CD4-positive, alpha-beta T cell treated with Interleukin-21 for 1 hour (primary cell): ENCODE measurements at regions not wholly inside any gene's neighbourhood (a gene's known extent, or its start where the extent isn't known, plus 50 kb on each side); places are given as distances from the start of the nearest gene placed in this dataset.
"Not testable (repeated sequence)": the region's sequence is repeated elsewhere in the genome, so short reads cannot be mapped to it uniquely, and the experiment has no call there.

Experiments
- DNase-seq: peaks from one replicate; pipeline ENCODE4 v3.0.0-alpha.2; 2020

- DNase-seq: no peak
Measured at GRCh38 chr17:72175787-72176515, 55.1 kb downstream of the SOX9 start.

GRCh38 chr17:72176516-72176851 lies 55.7 kb downstream of the SOX9 start:
- DNase-seq: no peak

- DNase-seq: no peak
Measured at GRCh38 chr17:72176951-72177660, 56.3 kb downstream of the SOX9 start.

GRCh38 chr17:72177738-72178137 lies 56.9 kb downstream of the SOX9 start:
- DNase-seq: no peak

GRCh38 chr17:72182371-72182873 lies 61.6 kb downstream of the SOX9 start:
- DNase-seq: no peak

GRCh38 chr17:72183194-72183685 lies 62.4 kb downstream of the SOX9 start:
- no peak for DNase-seq

- no peak for DNase-seq
Measured at GRCh38 chr17:72184805-72185204, 64.0 kb downstream of the SOX9 start.

- no peak for DNase-seq
Measured at GRCh38 chr17:72185564-72185963, 64.7 kb downstream of the SOX9 start.

- no peak for DNase-seq
Measured at GRCh38 chr17:72187556-72187955, 66.7 kb downstream of the SOX9 start.

- DNase-seq: no peak
Measured at GRCh38 chr17:72188801-72189200, 68.0 kb downstream of the SOX9 start.

- DNase-seq: no peak
Measured at GRCh38 chr17:72189768-72190593, 69.2 kb downstream of the SOX9 start.

GRCh38 chr17:72191356-72191755 lies 70.5 kb downstream of the SOX9 start:
- DNase-seq: no peak

GRCh38 chr17:72191921-72192799 lies 71.3 kb downstream of the SOX9 start:
- no peak for DNase-seq

- no peak for DNase-seq
Measured at GRCh38 chr17:72192800-72193192, 72.0 kb downstream of the SOX9 start.

- no peak for DNase-seq
Measured at GRCh38 chr17:72193391-72194106, 72.7 kb downstream of the SOX9 start.

- DNase-seq: not testable (repeated sequence)
Measured at GRCh38 chr17:72194107-72194440, 73.3 kb downstream of the SOX9 start.

- no peak for DNase-seq
Measured at GRCh38 chr17:72199256-72199655, 78.4 kb downstream of the SOX9 start.

GRCh38 chr17:72204742-72205141 lies 83.9 kb downstream of the SOX9 start:
- DNase-seq: no peak

GRCh38 chr17:72205357-72205756 lies 84.5 kb downstream of the SOX9 start:
- no peak for DNase-seq

GRCh38 chr17:72205822-72206221 lies 85.0 kb downstream of the SOX9 start:
- no peak for DNase-seq

- no peak for DNase-seq
Measured at GRCh38 chr17:72206376-72206775, 85.6 kb downstream of the SOX9 start.

- no peak for DNase-seq
Measured at GRCh38 chr17:72208832-72209231, 88.0 kb downstream of the SOX9 start.
